KMS-11 (cell line): ENCODE measurements at regions not wholly inside any gene's neighbourhood (a gene's known extent, or its start where the extent isn't known, plus 50 kb on each side); places are given as distances from the start of the nearest gene placed in this dataset.

Experiments used
- H2AFZ ChIP-seq: fragments of 200-600 bp; sonication (generic); 2 replicates; pipeline ENCODE4 v1.6.1; 2016; ENCODE audit warnings: antibody characterized with exemption, mixed run types, low read depth
- H3K27ac ChIP-seq: fragments of 200-600 bp; sonication (generic); 2 replicates; pipeline ENCODE4 v1.6.1; 2016; ENCODE audit warnings: mild to moderate bottlenecking, mixed run types
- H3K27me3 ChIP-seq: fragments of 200-600 bp; sonication (generic); 2 replicates; pipeline ENCODE4 v1.6.1; 2017; ENCODE audit warnings: mild to moderate bottlenecking, low read depth, mixed run types, moderate library complexity; ENCODE audit not compliant: insufficient read depth
- H3K36me3 ChIP-seq: fragments of 200-600 bp; sonication (generic); 2 replicates; pipeline ENCODE4 v1.6.1; 2017; ENCODE audit warnings: mild to moderate bottlenecking, mixed run types; ENCODE audit not compliant: insufficient read depth
- H3K4me1 ChIP-seq: fragments of 200-600 bp; sonication (generic); 2 replicates; pipeline ENCODE4 v1.6.1; 2016; ENCODE audit warnings: mild to moderate bottlenecking, low read depth, mixed run types; ENCODE audit not compliant: poor library complexity, severe bottlenecking
- H3K4me2 ChIP-seq: fragments of 200-600 bp; sonication (generic); 2 replicates; pipeline ENCODE4 v1.7.0; 2016; ENCODE audit warnings: mild to moderate bottlenecking, mixed run types
- H3K4me3 ChIP-seq: fragments of 200-600 bp; sonication (generic); IDR thresholded peaks from 2 replicates; pipeline ENCODE4 v1.6.1; 2017; ENCODE audit warnings: low read depth, low read length, mixed read lengths; ENCODE audit not compliant: insufficient read depth
- H3K79me2 ChIP-seq: fragments of 200-600 bp; sonication (generic); 2 replicates; pipeline ENCODE4 v1.6.1; 2016; ENCODE audit warnings: low read depth, mixed run types; ENCODE audit not compliant: insufficient read depth
- H3K9ac ChIP-seq: fragments of 200-600 bp; sonication (generic); 2 replicates; pipeline ENCODE4 v1.6.1; 2016; ENCODE audit warnings: mild to moderate bottlenecking, mixed run types
- H4K20me1 ChIP-seq: fragments of 200-600 bp; sonication (generic); 2 replicates; pipeline ENCODE4 v1.6.1; 2016; ENCODE audit warnings: mild to moderate bottlenecking, mixed run types; ENCODE audit not compliant: insufficient read depth
- TF ChIP-seq, protein P1 (sequence below): fragments of 200-600 bp; sonication (generic); conservative IDR thresholded peaks from 2 replicates; pipeline ENCODE4 v1.6.1; 2017; ENCODE audit warnings: low read depth, mild to moderate bottlenecking, antibody characterized with exemption, low read length, moderate library complexity, mixed read lengths

DNA sequence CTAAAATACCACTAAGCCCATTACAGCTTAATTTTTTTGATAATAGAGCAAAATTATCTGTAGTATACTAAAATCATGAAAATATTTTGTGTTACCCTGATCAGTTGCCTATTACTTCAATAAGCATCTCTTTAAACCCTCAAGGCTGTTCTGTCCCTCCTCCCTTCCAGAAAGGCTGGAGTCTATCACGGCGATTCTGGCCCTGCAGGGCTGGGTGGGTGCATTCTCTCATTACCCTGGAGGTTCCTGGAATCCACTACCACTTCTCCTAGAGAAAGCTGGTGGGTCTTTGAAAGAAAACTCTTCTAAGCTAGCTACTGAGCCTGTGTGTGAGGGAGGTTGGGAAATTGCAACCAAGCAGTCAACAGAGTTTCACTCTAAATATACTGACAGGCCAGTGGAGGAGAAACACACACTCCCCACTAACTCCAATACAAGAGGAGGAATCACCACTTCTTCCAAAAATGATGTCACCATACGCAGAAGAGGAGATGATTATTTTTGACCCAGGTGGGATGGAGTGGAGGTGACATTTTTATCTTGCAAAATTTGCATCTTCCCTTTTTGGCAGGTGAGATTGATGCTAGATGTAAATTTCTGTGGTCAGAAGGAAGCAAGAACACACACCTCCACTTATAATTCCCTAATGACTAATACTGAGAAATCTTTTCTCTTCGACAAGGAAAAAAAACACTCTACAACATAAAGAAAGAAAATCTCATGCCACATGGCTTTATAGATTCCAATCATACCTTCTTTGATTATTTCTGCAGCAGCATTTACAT is 182.3 kb upstream of the PHACTR1 start:
- no peaks in the 10 kb centered on the region for H3K4me1 ChIP-seq
- H3K4me2 ChIP-seq: no peak overlapping the region
- H3K9ac ChIP-seq: no peak overlapping the region
- H2AFZ ChIP-seq: no peak overlapping the region
- TF ChIP-seq, protein P1, sequence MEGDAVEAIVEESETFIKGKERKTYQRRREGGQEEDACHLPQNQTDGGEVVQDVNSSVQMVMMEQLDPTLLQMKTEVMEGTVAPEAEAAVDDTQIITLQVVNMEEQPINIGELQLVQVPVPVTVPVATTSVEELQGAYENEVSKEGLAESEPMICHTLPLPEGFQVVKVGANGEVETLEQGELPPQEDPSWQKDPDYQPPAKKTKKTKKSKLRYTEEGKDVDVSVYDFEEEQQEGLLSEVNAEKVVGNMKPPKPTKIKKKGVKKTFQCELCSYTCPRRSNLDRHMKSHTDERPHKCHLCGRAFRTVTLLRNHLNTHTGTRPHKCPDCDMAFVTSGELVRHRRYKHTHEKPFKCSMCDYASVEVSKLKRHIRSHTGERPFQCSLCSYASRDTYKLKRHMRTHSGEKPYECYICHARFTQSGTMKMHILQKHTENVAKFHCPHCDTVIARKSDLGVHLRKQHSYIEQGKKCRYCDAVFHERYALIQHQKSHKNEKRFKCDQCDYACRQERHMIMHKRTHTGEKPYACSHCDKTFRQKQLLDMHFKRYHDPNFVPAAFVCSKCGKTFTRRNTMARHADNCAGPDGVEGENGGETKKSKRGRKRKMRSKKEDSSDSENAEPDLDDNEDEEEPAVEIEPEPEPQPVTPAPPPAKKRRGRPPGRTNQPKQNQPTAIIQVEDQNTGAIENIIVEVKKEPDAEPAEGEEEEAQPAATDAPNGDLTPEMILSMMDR: no peak
- H3K27me3 ChIP-seq: no peaks in the 10 kb centered on the region
- no peaks in the 10 kb centered on the region for H3K79me2 ChIP-seq
- H3K4me3 ChIP-seq: no peak overlapping the region
- no peaks in the 10 kb centered on the region for H4K20me1 ChIP-seq
- H3K36me3 ChIP-seq: no peaks in the 10 kb centered on the region
- H3K27ac ChIP-seq: no peak overlapping the region

DNA sequence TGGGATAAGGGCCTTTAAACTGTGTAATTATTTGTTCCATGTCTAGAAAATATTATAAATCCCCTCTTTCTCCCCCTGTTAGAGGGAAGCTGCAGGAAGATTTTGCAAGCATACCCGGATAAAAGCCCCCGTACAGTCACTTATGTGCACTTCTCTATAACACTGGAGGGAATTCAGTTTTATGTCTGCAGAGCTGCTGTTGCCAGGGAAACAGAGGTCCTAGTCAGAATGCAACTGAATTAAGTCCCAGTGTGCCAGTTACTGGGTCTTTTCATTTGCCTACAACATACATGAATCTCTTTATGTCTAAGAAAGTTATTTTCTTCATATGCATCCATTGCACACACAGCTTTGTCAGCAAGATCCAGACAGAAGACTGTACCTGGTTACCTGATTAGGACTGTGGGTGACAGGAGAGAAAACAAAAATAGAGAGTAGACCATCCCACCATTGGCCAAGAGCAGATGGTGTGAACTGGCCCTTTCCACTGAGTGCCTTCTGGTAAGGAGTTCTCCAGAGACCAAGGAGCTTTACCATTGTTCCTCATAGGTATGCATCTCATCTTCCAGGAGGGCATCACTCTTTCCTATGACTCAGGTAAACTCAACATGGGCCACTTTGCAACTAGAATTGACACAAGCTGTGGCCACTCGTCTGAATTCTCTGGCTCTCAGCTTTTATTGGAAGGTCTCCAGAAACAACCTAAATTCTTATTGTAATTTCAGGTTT is 180.8 kb upstream of the PHACTR1 start:
- no peak overlapping the region for H3K27ac ChIP-seq
- TF ChIP-seq, protein P1: no peak

DNA sequence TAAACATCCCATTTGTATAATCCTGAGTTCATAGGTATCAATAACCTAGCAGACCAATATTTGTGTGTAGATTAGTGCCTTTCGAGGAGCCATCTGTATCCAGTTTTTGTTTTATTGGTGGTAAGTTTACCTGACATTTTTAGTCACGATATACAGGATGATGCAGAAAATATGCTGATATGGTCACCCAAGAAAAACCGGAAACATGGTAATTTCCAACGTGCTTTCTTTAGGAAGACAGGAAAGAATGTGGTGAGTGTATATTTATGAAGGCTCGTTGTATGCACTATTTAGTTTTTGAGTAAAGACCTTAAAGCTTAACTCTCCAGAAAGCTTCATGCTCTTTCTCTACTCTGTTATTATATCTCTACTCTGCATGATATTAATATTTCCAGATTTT is 180.2 kb upstream of the PHACTR1 start:
- no peaks in the 10 kb centered on the region for H3K4me1 ChIP-seq
- no peak overlapping the region for H2AFZ ChIP-seq
- H3K9ac ChIP-seq: no peak overlapping the region
- no peaks in the 10 kb centered on the region for H3K27me3 ChIP-seq
- H4K20me1 ChIP-seq: no peaks in the 10 kb centered on the region
- TF ChIP-seq, protein P1: no peak
- no peak overlapping the region for H3K4me2 ChIP-seq
- no peaks in the 10 kb centered on the region for H3K79me2 ChIP-seq
- no peak overlapping the region for H3K27ac ChIP-seq
- no peaks in the 10 kb centered on the region for H3K36me3 ChIP-seq
- no peak overlapping the region for H3K4me3 ChIP-seq

More for the DNA sequence above, 180.8 kb upstream of the PHACTR1 start:
- H3K4me2 ChIP-seq: no peak overlapping the region
- H3K4me3 ChIP-seq: no peak overlapping the region
- H3K36me3 ChIP-seq: no peaks in the 10 kb centered on the region
- no peaks in the 10 kb centered on the region for H3K27me3 ChIP-seq
- H3K9ac ChIP-seq: no peak overlapping the region
- no peak overlapping the region for H2AFZ ChIP-seq
- no peaks in the 10 kb centered on the region for H3K4me1 ChIP-seq
- H3K79me2 ChIP-seq: no peaks in the 10 kb centered on the region
- no peaks in the 10 kb centered on the region for H4K20me1 ChIP-seq

DNA sequence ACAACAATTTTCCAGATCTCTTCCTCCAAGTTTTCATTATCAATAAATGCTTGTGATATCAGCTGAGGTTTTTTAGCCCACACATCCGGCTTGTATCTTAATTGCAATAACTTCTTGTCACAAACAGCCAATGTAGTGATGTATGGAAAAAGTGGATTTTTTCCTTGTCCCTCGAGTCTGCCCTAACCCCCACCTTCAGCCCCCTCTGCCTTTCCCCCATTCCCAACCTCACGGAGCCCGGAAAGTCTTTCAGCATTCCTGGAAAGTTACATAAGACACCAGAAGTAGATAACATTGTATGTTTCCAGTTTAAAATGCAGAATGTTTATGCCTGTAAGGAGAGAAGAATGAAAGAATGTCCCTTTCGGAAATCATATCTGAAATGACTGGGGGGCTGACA is 179.2 kb upstream of the PHACTR1 start:
- no peak overlapping the region for H3K9ac ChIP-seq
- H3K79me2 ChIP-seq: no peaks in the 10 kb centered on the region
- no peak overlapping the region for H3K4me2 ChIP-seq
- no peaks in the 10 kb centered on the region for H3K36me3 ChIP-seq
- no peak overlapping the region for H3K27ac ChIP-seq
- TF ChIP-seq, protein P1: no peak
- no peak overlapping the region for H2AFZ ChIP-seq
- H3K27me3 ChIP-seq: no peaks in the 10 kb centered on the region
- no peaks in the 10 kb centered on the region for H4K20me1 ChIP-seq
- H3K4me3 ChIP-seq: no peak overlapping the region
- no peaks in the 10 kb centered on the region for H3K4me1 ChIP-seq
